GM12865 (cell line): ENCODE measurements at regions not wholly inside any gene's neighbourhood (a gene's known extent, or its start where the extent isn't known, plus 50 kb on each side); places are given as distances from the start of the nearest gene placed in this dataset.

Source experiments
- DNase-seq: peaks from one replicate; pipeline ENCODE4 v3.0.0; 2010; ENCODE audit warnings: low read depth
- H3K4me3 ChIP-seq: 2 replicates; pipeline ENCODE4 v1.5.1; 2011; ENCODE audit warnings: mild to moderate bottlenecking, low read depth, low read length, control low read depth
- TF ChIP-seq, protein P1 (sequence below): IDR thresholded peaks from 2 replicates; pipeline ENCODE4 v1.5.1; 2011; ENCODE audit warnings: low read length, control low read depth, low read depth, inconsistent platforms; ENCODE audit not compliant: insufficient read depth; ENCODE audit errors: missing control alignments

DNA sequence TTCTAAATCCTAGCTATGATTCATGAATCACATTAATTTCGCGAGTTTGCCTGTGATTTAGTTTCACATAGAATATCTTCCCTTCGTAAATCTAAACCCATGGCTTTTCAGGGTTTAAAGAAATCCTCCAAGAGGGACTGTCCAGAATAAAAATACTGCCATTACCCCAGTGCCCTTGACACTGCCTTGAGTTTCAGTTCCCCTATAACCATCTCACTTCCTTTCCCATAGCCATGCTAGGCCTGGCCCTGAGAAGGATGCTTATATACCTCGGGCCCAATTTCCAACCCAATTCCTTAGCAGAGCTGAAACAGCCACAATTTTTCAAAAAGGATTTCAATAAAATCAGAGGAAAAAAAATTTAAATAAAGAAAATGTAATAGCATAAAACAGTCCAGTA is 697.3 kb downstream of the FRK start:
- DNase-seq = peak; percentile 8
- TF ChIP-seq, protein P1, sequence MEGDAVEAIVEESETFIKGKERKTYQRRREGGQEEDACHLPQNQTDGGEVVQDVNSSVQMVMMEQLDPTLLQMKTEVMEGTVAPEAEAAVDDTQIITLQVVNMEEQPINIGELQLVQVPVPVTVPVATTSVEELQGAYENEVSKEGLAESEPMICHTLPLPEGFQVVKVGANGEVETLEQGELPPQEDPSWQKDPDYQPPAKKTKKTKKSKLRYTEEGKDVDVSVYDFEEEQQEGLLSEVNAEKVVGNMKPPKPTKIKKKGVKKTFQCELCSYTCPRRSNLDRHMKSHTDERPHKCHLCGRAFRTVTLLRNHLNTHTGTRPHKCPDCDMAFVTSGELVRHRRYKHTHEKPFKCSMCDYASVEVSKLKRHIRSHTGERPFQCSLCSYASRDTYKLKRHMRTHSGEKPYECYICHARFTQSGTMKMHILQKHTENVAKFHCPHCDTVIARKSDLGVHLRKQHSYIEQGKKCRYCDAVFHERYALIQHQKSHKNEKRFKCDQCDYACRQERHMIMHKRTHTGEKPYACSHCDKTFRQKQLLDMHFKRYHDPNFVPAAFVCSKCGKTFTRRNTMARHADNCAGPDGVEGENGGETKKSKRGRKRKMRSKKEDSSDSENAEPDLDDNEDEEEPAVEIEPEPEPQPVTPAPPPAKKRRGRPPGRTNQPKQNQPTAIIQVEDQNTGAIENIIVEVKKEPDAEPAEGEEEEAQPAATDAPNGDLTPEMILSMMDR = no peak
- no peak overlapping the region for H3K4me3 ChIP-seq

GRCh38 chr6:115362234-115362633 is 698.5 kb downstream of the FRK start:
- DNase-seq = no peak
- no peak overlapping the region for H3K4me3 ChIP-seq
- TF ChIP-seq, protein P1 = no peak

DNA sequence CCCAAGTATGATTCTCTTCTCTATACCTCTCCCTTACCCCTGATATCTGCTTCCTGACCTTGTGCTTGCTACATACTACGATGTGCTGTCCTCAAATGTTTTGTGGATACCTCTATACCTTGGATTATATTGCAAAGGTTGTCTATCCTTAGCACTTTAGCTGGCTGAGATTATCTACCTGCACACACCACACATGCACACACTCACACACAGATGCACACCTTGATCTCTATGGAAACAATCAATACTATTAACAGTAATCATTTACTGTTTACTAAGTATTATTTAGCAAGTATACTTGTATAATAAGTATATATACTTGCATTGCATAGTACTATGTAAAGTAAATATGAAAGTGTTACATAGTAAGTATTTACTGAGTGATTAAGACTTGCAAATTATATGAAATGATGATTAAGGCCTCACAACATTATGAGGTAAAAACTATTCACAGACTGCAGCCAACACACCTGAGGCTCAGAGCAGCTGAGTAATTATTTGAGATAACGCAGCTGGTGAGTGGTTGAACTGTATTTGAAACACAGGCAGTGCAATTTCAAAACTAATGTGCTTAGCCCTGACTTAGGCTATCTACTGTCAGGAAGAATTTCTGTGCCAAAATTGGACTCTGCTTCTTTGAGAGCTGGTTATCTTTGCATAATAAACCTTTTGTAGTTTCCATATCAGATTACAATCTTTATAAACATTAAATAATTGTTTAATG is 699.9 kb downstream of the FRK start:
- DNase-seq = no peak
- TF ChIP-seq, protein P1 = no peak
- no peak overlapping the region for H3K4me3 ChIP-seq

- TF ChIP-seq, protein P1 = no peak
- H3K4me3 ChIP-seq = no peak overlapping the region
- no peak for DNase-seq
Observed at GRCh38 chr6:115358616-115359015, 702.1 kb downstream of the FRK start.

GRCh38 chr6:115356371-115356770 is 704.3 kb downstream of the FRK start:
- DNase-seq = no peak
- no peak overlapping the region for H3K4me3 ChIP-seq
- TF ChIP-seq, protein P1 = no peak

DNA sequence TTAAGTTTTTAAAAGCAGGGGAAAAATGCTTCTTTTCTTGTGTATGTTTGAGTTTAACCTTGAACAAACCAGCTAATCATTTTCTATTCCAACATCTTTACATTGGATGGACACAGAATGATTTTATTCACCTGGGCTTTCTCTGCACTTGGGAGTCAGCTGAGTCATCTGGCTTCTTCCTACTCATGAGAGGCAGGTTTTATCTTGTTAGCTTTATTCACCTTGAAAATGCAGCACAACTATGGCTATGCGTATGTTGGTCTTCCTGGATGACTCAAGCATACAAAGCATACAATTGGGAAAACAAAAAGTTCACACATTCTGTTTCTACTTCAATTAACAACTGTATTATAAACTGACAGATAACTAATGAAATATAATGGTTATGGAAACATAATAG is 737.7 kb downstream of the FRK start:
- H3K4me3 ChIP-seq = no peak overlapping the region
- TF ChIP-seq, protein P1 = no peak
- DNase-seq = no peak

DNA sequence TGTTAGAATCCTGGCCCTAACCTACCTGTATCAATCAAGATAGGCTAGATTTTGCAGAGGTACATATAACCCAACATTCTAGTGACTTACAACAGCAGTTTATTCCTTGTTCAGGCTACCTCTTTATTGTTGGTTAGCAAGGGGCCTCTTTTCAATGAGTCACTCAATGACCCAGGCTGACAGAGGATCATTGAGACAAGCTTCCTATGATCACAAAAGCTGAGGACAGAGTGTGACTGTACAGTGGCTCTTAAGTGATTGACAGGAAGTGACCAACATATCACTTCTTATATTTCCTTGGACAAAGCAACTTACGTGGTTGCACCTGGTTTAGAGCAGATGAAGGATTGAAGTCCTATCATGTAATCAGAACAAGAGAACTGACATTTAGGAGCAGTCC is 740.9 kb downstream of the FRK start:
- TF ChIP-seq, protein P1 = no peak
- no peak for DNase-seq
- no peak overlapping the region for H3K4me3 ChIP-seq
